HG02798 (cell line): ENCODE measurements at regions not wholly inside any gene's neighbourhood (a gene's known extent, or its start where the extent isn't known, plus 50 kb on each side); places are given as distances from the start of the nearest gene placed in this dataset.
"Not testable (repeated sequence)": the region's sequence is repeated elsewhere in the genome, so short reads cannot be mapped to it uniquely, and the experiment has no call there.

Experiments
- ATAC-seq: cut with Tn5 transposase; IDR thresholded peaks from one replicate; pipeline ENCODE4 v1.9.1; 2021; ENCODE audit warnings: mild to moderate bottlenecking; ENCODE audit not compliant: unreplicated experiment, poor library complexity

GRCh38 chr10:9103301-9103700 is 1048.8 kb downstream of the GATA3 start:
- no peak for ATAC-seq

DNA sequence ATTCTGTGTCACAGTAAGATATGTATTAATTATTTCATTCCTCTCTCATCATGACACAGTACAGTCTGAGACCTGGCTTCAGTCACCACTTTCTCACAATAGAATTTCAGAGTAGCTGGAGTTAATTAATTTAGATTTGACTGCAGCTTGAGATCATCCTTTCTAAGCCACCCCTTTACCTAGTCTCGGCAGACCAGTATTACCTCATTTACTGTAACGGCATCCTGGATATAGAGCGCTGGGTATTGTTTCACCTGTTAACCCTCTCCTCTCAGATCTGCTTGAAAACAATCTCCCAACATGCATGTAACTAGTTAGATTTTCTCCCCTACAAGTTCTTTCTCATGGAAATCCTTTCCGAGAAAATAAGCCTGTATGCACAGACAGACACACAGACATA is 1057.5 kb downstream of the GATA3 start:
- no peak for ATAC-seq

- no peak for ATAC-seq
Measured at GRCh38 chr10:9126728-9127127, 1072.2 kb downstream of the GATA3 start.

DNA sequence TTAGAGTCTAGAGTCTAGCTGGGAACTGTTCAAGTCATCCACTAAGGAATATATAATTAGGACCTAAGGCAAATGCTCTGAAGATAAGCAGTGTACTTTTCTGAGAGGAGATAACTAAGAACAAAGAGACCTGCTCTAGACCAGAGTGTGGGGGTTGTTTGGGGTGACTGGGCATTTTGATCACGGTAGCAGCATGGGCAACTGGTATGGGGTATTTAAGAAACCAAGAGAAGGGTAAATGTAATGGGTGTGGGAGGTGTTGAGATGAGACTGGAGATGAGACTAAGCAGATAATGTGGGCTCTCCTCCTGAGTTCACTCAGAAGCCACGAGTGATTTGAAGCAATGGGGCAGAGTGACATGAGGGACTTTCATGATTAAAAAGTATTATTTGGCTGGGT is 1082.9 kb downstream of the GATA3 start:
- no peak for ATAC-seq

GRCh38 chr10:9138829-9139228 is 1084.3 kb downstream of the GATA3 start:
- not testable (repeated sequence) for ATAC-seq

GRCh38 chr10:9140373-9140772 is 1085.9 kb downstream of the GATA3 start:
- ATAC-seq = no peak

- no peak for ATAC-seq
Measured at GRCh38 chr10:9147475-9147874, 1093.0 kb downstream of the GATA3 start.

- ATAC-seq = no peak
Measured at GRCh38 chr10:9149134-9149533, 1094.6 kb downstream of the GATA3 start.

GRCh38 chr10:9153057-9153456 is 1098.6 kb downstream of the GATA3 start:
- ATAC-seq = not testable (repeated sequence)

DNA sequence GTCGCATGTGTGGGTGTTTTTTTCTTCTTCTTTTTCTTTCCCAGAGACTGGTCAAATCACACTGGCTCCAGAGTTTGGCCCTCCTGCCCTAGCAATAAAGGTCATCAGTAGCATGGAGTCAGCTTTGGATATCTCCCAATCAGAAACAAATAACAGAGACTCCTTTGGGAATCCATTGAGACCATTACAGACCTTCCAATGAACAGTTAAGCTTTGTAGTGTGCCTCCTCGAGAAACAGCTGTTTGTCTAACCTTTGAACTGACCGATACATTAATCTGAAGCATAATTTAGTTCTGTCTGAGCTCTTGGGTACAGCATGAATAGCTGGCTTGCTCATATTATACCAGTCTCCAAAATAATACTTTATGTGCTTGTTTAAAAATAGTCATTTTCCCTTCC is 1103.2 kb downstream of the GATA3 start:
- no peak for ATAC-seq

- no peak for ATAC-seq
Measured at GRCh38 chr10:9158675-9159074, 1104.2 kb downstream of the GATA3 start.

DNA sequence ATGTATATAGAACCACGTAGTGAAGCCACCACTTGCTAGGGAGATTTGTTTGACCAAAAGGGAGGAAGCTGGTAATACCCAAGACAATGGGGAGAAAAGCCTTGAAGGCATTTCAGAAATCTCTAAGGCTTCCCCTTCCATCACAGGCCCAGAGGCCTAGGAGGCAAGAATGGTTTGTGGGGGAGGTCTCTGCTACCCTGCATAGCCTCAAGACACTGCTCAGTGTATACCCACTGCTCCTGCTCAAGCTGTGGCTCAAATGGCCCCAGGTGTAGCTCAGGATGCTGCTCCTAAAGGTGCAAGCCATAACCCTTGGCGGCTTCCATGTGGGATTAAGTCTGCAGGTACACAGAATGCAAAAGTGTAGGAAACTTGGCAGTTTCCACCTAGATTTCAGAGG is 1105.8 kb downstream of the GATA3 start:
- ATAC-seq = no peak

GRCh38 chr10:9163699-9164098 is 1109.2 kb downstream of the GATA3 start:
- ATAC-seq = no peak

DNA sequence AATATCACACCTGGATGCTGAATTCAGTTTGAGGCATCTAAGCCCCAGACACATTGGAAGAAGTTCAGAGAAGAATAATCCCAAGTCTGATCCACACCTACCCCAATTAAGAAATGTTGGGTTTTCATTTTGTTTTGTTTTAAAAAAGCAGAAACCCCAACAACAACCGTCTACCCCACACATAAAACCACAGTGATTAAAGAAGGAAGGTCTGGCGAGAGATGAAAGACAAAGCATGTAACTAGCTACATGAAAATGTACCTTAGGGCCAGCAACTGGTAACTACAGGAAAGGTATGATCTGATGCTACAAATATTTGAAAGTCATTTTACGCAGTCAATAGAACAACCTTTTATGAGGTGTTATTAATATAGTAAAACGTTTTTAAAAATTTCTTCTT is 1112.3 kb downstream of the GATA3 start:
- no peak for ATAC-seq

DNA sequence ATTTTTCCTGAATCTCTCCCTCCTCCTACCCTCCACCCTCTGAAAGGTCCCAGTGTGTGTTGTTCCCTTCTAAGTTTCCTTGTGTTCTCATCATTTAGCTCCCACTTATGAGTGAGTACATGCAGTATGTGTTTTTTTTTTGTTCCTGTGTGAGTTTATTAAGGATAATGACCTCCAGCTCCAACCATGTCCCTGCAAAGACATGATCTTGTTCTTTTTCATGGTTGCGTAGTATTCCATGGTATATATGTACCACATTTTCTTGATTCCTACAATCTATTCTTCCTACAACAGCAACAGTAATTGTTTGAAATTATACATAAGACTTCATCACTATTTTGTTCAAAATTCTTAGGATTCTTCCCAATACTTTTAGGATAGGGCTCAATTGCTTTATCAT is 1117.8 kb downstream of the GATA3 start:
- ATAC-seq = no peak

- no peak for ATAC-seq
Measured at GRCh38 chr10:9175200-9175599, 1120.7 kb downstream of the GATA3 start.

DNA sequence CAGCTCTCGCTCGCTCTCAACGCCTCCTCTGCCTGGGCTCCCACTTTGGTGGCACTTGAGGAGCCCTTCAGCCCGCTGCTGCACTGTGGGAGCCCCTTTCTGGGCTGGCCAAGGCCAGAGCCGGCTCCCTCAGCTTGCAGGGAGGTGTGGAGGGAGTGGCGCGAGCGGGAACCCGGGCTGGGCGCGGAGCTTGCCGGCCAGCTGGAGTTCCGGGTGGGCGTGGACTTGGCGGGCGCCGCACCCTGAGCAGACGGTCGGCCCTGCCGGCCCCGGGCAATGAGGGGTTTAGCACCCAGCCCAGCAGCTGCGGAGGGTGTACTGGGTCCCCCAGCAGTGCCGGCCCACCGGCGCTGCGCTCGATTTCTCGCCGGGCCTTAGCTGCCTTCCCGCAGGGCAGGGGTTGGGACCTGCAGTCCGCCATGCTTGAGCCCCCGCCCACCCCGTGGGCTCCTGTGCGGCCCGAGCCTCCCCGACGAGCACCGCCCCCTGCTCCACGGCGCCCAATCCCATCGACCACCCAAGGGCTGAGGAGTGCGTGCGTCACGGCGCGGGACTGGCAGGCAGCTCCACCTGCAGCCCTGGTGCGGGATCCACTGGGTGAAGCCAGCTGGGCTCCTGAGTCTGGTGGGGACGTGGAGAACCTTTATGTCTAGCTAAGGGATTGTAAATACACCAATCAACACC is 1128.9 kb downstream of the GATA3 start:
- not testable (repeated sequence) for ATAC-seq

DNA sequence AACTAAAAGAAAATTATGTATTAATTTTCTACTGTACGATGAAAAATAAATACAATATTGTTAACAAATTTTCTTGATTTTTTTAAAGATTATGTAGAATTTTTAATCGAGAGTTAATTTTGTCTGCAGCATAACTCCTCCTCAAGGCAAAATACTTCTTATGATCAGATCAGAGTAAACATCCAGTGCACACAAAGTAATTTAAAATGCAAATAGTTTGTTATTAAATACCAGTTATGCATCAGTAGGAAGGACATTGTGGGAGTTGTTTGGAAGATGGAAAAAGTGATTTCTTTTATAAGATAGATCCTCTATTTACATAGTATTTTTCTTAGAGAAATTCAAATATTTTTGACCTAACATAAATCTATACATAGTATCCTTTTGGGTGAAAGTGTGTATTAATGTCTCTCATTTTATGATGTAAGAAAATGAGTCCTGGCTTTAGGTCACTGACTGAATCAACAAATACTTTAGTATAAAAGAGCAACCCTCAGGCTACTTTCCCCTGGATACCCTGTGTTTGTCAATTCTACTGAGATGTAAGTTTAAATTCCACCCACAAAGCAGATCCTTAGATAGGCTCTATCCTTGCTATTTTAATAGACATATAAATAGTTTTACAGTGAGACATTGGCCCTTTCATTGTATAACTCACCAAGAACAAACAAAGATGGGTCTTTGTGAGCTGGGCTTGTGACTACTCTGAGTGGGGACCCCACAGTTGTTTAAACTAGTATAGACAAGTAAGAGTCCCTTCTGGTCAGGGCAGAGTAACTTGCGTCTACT is 1133.7 kb downstream of the GATA3 start:
- ATAC-seq = no peak

- ATAC-seq = no peak
Measured at GRCh38 chr10:9189448-9189847, 1135.0 kb downstream of the GATA3 start.

GRCh38 chr10:9193120-9193519 is 1138.6 kb downstream of the GATA3 start:
- no peak for ATAC-seq

- no peak for ATAC-seq
Measured at GRCh38 chr10:9195385-9195784, 1140.9 kb downstream of the GATA3 start.

GRCh38 chr10:9198611-9199010 is 1144.1 kb downstream of the GATA3 start:
- ATAC-seq = no peak
